Activated T-cell treated with anti-CD3 and anti-CD28 coated beads, Interleukin-2, amount 50 U/mL, for 1 hour (primary cell): ENCODE measurements at regions not wholly inside any gene's neighbourhood (a gene's known extent, or its start where the extent isn't known, plus 50 kb on each side); places are given as distances from the start of the nearest gene placed in this dataset.
"Not testable (repeated sequence)": the region's sequence is repeated elsewhere in the genome, so short reads cannot be mapped to it uniquely, and the experiment has no call there.

Source experiments
- DNase-seq: peaks from one replicate; pipeline ENCODE4 v3.0.0-alpha.2; 2020

- no peak for DNase-seq
Measured at GRCh38 chr16:59116744-59117143, 382.6 kb upstream of the GOT2 start.

DNA sequence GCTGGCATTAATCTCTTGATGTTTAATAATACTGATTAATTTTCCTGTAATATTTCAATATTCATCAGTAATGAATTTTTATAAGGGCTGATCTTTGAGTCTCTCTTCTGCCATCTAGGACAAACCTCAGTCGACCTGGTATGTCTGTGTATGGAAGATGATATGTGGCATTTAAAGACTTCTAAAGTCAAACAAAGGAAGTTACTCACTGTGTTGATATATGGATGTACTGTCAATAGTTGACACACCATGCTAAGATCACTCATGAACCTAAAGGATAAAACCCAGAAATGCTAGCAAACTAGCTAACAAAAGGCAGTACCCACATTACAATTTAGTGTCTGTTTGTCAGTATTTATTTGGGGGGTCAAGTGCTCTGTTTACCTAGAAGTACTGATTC is 380.7 kb upstream of the GOT2 start:
- no peak for DNase-seq

GRCh38 chr16:59113004-59113670 is 379.0 kb upstream of the GOT2 start:
- no peak for DNase-seq

DNA sequence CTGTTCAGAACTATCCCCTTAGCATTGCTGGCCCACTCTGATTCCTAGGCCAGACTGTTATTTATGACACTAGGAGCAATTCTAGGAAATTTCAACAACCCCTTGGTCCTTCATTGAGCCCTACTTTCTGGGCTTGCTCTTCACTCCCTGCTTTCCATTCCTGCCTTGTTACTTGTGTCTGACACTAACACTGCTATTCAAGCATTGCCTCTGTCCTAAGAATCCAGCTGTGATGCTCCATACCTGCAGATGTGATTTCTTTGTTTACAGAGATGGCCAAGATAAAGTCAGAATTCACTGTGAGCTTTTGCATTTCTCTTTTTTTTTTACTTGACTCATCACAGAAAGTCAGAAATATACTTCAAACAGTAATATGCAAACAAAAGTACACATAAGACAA is 377.2 kb upstream of the GOT2 start:
- no peak for DNase-seq

DNA sequence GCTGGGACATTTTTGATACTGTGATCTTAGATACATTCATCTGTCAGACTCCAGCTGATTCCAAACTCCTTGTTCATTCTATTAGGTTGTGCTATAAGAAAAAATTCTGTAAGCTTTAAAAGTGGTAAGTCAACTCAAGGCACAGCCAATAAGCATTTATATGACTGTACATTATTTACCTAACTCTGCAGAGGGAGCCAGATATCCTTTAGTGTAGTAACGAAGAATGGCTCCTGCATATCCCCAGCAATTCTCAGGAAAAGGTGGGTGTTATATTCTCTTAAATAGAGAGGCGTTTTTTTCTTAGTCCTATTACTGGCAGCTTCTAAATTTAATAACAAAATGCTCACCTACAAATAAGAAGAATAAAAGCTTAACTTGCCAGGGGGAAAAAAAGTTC is 374.3 kb upstream of the GOT2 start:
- DNase-seq: no peak

- not testable (repeated sequence) for DNase-seq
Measured at GRCh38 chr16:59096682-59097081, 362.6 kb upstream of the GOT2 start.

GRCh38 chr16:59090541-59090940 is 356.4 kb upstream of the GOT2 start:
- DNase-seq: no peak

DNA sequence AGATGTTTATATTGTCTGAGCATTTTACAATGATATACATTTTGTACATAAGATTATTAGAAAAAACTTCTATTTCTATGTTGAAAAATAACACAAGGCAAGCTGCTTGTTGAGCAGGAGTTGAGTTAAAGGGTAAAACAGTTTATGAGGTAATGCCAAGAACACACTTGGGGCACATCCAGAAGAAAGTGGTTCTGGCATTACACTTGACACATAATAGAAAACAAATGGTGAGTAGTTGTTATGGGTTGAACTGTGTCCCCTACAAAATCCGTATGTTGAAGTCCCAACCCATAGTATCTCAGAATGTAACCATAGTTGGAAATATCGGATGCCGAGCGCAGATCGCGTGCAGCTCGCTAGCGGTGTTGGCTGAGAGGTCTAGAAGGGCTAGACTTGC is 354.3 kb upstream of the GOT2 start:
- DNase-seq: no peak

GRCh38 chr16:59087641-59088040 is 353.5 kb upstream of the GOT2 start:
- no peak for DNase-seq

DNA sequence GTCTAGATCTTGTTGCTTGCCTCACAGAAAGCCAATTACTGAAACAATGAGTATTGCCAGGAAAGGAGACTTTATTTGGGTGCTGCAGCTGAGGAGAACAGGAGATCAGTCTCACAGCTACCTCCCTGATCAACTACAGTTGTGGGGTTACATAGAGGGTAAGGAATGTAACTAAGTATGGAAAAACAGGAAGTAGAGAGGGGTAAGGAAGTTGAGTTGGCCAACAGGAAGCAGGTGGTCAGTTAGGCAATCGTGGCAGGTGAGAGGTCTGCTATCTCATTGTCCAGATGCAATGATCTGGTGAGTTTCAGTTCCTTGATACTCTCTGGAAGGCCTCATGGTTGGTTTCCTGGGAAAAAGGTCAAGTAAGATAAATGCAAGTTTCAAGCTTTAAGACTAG is 333.1 kb upstream of the GOT2 start:
- no peak for DNase-seq

DNA sequence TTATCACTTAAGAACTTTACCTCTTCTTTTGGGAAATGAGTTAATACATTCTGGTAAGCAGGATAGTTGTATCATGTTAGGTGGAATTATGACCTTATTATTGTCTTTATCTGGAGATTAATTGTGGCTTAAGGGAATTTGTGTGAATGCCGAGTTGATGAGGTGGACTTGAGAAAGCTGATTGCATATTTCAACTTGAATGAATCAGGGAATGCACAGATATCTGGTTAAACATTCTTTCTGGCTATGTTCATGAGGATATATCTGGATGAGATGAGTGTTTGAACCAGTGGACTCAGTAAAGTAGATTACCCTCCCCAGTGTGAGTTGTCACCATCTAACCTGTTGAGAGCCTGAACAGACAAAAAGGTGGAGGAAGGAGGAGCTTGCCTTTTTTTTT is 326.1 kb upstream of the GOT2 start:
- DNase-seq: no peak

- DNase-seq: no peak
Measured at GRCh38 chr16:59058250-59058649, 324.1 kb upstream of the GOT2 start.

DNA sequence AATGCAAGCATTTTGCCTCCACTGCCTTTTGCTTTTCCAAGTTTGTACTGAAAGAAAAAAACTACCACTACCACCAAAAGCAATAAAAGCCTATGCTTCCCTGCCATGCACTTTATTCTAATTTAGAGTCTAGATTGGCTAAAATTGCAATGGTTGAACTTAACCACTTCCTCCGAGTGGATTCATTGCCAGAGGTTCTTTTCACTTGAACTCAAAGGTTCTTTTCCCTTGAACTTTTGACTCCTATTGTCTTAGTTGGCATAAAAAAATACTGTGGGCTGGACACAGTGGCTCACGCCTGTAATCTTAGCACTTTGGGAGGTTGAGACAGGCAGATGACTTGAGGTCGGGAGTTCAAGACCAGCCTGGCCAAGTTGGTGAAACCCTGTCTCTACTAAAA is 319.8 kb upstream of the GOT2 start:
- DNase-seq: no peak

DNA sequence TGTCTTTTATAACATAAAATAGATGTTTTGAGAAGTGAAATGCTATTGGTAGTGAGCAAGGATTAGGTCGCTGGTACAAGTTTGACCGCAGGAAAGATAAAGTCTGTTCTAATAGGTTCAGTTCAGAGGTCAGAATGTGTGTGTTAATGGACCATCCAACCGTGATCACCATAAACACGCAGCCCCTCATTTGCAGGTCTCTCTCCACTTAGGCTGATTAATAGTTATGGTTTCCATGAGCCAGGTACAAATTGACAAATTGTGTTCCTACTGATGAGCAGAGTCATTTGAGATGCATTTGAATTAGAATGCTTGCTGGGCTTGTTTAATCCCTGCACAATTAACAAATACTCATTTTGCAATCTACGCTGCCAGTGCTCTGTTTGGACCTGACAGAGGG is 318.1 kb upstream of the GOT2 start:
- DNase-seq: no peak

DNA sequence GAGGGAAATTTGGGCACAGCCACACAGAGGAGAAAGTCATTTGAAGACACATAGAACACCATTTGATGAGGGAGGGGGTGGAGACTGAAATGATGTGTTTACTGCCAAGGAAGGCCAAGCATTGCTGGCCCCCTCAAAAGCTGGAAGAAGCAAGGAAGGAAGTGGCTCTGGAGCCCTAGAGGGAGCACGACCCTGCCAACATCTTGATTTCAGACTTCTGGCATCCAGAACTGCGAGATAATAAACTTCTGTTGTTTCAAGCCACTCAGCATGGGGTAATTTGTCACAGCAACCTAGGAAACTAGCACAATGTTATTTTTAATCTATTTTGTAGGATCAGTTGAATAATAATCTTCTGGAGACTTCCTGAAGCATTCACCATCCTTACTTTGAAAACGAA is 314.8 kb upstream of the GOT2 start:
- no peak for DNase-seq

- no peak for DNase-seq
Measured at GRCh38 chr16:59047114-59047513, 313.0 kb upstream of the GOT2 start.

DNA sequence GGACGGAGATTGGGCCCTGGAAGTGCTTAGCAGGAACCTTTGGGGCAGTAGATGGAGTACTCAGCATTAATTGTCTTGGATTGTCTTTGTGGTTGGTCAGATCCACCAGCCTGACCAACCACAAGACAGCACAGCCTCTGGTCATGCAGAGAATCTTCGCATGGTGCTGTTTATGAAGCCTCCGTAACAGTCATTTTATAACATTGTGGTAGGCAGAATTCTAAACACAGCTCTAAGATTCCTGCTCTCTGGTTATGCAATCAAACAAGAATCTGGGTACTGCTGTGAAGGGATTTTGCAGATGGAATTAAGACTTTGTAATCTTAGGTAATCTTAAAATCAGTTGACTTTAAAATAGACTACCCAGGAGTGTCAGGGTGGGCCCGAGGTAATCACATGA is 312.2 kb upstream of the GOT2 start:
- no peak for DNase-seq

GRCh38 chr16:59045501-59045900 is 311.4 kb upstream of the GOT2 start:
- no peak for DNase-seq

DNA sequence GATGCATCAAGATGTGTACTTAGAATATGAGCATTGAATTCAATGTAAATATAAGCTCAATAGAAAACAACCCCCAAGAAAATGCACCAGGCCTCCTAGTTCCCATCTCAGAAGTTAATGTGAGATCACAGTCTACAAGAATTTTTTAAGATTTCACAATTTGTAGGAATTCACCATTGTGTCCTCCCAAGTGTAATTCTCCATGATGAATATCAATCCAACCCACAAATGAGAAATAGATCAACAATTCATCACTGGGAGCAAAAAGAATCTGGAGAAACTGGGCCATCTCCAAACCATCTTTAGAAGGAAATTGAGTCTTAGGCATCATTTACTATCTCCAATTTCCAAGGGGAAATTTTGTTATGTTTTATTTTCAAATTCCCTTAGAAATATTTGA is 310.5 kb upstream of the GOT2 start:
- DNase-seq: no peak

GRCh38 chr16:59042301-59042700 is 308.2 kb upstream of the GOT2 start:
- DNase-seq: no peak

GRCh38 chr16:59039066-59039720 is 305.1 kb upstream of the GOT2 start:
- DNase-seq: no peak

DNA sequence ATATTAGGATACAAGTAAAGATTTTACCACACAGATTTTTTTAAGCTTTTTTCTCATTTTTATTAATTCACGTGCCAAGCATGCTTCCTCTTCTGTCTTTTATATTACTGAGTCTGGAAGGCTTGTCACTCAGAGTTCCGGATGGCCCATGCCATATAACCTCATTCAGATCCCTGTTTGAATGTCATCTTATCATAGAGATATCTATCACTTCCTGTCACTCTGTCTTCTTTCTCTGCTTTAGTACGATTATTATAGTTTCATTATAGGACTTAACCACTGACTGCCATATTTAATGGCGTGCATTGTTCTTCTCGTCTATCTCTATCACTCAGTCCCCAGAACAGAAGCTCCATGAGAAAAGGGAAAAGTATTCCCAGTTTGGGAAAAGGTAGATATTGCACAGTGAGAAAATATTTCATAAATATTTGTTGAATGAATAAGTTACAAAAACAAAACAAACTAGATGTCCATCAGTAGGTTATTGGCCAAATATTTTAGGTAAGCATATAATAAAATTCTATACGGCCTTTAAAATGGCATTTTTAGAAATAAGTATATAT is 296.9 kb upstream of the GOT2 start:
- DNase-seq: no peak

- no peak for DNase-seq
Measured at GRCh38 chr16:59021751-59022150, 287.6 kb upstream of the GOT2 start.

GRCh38 chr16:59013930-59014329 is 279.8 kb upstream of the GOT2 start:
- DNase-seq: no peak

DNA sequence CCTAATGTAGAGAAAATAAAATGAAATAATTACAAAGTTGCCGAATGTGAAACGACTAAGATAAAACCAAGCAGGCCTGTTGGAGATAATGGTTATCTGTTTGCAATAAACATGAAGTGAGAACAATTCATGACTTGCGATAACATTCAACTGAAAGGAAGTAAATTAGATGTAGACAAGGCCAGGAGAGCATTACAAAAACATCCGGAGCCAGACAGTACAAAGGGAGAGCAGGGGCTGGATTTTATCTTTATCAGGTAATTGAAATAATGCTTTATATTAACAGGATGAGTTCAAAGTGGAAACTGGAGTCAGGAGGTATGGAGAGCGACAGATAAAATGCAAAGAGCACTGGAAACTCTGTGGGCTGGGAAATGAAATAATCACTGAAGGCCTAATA is 265.6 kb upstream of the GOT2 start:
- no peak for DNase-seq
